GM19351 (cell line): ENCODE measurements at regions not wholly inside any gene's neighbourhood (a gene's known extent, or its start where the extent isn't known, plus 50 kb on each side); places are given as distances from the start of the nearest gene placed in this dataset.
"Not testable (repeated sequence)": the region's sequence is repeated elsewhere in the genome, so short reads cannot be mapped to it uniquely, and the experiment has no call there.

Experiments
- ATAC-seq: cut with Tn5 transposase; IDR thresholded peaks from one replicate; pipeline ENCODE4 v1.9.1; 2021; ENCODE audit warnings: mild to moderate bottlenecking, moderate library complexity; ENCODE audit not compliant: unreplicated experiment

DNA sequence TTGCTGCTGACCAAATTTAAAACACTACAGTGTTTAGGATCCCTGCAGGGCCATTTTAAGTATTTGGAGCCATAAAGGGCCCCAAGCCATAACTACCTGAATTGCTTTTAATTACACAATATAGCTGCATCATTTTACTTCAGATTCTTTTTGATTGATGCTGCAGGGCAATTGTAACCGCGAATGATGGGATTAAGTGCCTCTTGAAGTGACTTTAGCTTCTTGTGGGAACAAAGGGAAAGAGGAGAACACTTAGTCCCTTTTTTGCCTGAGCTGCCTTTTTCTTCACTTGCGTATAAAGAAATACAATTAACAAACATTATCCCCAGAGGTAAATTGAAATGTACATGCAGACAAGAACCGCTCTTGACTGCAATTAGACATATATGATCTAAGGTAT lies 228.5 kb downstream of the ZIC5 start:
- no peak for ATAC-seq

DNA sequence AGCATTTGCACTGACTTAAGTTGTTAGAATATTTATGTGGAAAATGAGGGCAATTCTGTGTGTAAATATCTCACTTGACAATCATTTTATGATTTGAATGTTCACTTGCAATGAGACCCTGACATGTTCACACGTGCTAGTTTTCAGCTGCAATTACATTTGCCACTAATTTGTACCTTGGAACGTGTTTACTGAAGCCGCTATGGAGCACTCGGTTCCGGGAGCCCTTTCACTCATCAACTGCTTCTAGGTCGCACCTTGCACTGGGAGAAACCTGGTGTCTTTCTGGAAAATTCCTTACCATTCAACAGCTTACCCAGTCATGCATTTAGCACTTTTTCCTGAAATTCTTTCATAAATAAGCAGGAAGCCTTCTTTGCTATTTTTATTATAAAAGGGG lies 229.6 kb downstream of the ZIC5 start:
- no peak for ATAC-seq

DNA sequence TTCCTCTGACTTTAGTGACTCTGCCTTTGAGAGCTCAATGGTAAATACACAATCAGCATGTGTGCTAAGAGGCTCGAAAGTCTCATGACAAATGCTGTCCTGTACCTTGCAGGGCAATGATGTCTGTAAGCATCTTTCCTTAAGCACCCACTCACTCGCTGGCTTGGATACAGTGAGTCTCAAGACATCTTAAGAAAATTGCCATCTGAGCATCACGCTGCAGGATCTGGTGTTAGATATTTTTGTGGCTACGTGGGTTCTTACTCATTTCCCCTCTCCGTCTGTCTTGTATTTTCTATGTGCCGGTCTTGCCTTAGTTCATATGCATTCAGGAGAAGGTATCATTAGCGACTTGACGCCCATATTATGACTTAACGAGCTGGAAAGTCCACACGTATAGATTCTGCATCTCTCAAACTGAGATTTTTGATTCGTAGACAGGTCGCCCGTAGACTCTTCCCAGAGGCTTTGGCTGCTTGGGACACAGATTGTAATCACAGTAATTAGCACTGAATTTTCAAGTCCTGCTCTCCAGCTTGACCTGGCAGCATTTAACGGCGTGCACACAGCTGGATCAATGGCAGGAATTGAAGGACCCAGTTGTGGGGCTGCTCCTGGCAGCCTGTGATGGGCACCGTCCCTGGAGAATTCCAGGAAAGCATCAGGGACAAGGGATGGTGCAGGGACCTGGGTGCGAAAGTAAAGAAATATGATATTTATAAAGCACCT lies 231.2 kb downstream of the ZIC5 start:
- ATAC-seq, result no peak

DNA sequence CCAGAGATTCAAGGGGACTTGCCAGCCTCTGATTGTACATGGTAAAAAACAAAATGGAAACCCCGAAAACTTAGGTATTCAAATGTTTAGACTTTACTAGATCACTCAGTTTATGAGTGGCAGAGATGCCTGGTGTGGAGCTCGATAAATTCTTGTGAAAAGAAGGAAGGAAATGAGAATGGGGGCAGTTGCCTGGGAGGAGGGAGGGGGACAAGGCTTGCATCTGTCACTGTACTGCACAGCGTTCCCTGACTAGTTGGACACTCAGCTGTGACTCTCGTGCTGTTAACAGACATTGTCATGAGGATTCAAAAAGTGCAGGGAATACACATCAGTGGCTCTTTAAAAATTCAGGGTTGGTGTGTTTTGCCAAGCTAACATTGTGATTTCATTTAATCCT lies 232.9 kb downstream of the ZIC5 start:
- ATAC-seq, result no peak

DNA sequence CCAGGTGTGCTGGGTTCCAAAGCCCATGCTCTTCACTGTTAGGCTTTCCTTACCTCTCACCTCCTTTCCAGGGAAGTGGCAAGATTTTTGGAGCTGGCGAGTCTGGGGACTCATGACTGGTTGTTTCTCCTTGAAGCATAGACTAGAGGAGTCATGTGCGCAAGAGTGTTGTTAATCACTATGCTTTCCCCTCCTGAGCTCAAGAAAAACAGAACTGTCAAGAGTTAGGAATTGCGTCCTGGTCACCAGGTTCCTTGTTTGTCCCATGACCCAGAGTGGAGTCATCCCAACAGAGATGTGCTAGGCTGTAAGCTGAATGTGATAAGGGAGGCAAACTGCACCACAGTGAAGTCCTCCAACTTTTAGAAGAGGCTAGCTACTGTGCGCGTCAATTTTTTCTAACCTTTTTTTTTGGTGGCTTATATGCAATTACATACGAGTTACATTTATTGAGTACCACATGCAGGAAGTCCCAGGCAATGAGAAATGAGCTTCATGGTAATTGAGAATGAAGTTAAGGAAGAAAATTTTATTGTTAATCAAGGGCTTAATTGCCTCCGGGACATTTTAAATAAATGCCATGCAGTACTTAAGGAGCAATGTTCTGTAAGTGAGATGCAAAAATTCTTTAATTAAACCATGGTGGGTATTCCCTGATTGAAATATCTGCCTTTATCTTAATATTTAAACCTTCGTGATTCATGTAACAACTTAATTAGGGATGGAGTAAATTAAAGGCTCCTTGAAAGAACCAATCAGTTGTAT lies 233.9 kb downstream of the ZIC5 start:
- no peak for ATAC-seq

DNA sequence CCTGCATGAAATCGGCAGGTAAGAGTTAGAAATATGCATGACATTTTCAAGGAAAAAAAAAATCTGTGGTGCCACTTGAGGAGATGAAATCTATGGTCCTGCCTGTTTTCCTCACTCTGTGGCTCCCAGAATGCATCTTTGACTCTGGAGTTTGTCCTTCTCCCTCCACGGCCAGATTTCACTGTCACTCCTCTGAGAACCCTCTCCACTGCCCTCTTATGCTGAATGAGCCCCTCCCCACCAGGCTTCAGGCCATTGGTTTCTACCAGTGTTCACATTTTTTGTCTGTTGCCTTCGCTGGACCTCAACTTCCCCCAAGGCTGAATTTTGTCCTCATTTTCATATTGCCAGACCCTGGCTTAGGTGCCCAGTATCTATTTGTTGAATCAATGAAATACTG lies 235.0 kb downstream of the ZIC5 start:
- ATAC-seq, result no peak

DNA sequence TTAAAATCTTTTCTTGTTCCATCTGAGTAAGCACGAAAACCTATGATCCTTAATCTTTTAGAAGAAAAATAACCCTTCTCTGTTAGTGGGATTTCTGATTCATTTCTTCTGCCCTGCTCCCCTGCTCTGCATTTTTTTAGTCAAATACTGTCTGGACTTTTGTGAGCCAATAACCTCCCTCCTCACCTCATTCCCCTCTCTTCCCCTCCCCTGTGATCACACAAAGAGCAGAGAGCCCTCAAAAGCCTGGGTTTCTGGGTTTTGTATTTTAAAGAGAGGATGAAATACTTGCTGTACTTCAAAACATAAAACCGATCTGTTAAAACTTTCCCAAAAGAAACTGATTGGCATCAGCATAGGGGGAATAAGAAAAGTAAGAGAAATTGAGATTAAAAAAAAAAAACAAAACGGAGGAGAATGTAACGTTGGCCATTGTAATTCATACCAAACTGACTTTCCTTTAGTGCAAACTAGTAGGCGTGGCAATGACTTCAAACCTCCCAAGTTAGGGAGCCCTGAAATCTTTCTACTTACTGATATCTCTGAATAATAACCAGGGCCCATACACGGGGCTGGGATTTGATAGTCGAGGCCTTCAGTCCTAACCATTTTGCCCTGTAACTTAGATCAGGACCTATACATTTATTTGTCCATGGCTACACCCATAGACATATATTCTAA lies 232.9 kb downstream of the TM9SF2 start:
- ATAC-seq, result no peak

DNA sequence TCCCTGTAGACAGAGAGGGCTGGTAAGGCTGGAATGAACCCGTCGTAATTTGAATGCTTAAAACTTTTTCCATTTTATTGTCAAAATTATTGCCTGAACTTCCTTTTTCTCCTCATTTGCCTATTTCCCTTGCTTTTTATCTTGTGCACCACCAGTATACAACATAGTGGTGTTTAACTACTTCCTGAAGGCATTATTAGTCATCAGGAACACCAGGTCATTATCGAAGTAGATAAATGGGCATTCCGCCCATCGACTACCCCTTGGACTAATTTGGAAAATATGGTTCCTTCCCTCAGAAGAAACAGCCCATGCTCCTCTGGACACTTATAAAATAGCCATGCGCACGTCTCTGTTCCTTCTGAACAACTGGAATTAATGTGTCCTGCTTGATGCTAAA lies 232.1 kb downstream of the TM9SF2 start:
- ATAC-seq, result no peak

DNA sequence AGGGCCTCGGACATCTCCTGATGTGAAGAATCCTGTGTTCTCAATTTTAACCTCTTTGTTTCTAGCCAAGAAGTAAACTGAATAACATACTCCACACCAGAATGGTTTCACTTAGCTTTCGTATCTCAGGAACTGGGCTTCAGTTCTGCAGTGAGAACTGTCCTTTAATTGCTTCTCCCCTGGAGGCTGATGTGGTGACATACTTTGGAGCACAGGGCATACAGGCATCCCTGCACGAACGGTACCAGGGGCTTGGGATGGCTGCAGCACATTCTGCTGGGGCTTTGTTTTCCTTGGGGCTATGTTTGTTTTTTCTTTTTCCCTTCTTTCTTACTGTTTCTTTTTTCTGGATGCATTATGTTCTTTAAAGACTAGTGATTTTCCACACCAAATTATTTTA lies 230.5 kb downstream of the TM9SF2 start:
- no peak for ATAC-seq

DNA sequence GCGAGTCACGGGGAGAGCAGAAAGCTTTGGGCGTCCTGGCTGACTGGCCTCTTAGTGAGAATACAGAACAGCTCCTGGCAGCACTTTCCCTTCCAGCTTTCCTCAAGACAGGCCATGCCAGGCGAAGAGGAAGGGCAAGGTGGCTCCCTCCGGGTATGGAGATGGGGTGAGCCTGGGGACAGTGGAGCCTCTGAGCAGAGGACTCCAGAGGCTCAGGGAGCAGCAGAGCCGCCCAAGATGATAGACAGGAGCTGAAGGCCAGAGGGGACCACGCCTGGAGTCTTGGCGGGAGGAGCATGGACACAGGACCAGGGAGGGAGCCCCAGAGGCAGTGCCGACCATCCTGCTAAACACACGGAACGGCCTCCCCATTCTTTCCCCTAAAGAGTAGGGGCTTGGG lies 229.1 kb downstream of the TM9SF2 start:
- no peak for ATAC-seq

DNA sequence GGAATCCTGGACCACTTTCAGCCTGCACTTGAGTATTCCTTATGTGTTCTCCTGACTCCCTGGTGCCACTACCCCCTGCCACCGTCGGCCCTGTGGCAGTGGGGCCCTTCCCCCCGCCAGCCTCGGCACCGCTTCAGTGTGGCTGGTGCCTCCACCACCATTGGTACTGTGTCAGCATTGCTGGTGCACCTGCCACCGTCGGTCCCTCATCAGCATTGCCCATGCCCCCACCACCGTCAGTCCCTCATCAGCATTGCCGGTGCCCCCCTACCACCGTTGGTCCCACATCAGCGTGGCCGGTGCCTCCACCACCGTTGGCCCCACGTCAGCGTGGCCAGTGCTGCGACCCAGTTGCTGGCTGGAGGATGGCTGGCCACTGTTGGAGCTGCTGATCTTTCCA lies 228.5 kb downstream of the TM9SF2 start:
- no peak for ATAC-seq

DNA sequence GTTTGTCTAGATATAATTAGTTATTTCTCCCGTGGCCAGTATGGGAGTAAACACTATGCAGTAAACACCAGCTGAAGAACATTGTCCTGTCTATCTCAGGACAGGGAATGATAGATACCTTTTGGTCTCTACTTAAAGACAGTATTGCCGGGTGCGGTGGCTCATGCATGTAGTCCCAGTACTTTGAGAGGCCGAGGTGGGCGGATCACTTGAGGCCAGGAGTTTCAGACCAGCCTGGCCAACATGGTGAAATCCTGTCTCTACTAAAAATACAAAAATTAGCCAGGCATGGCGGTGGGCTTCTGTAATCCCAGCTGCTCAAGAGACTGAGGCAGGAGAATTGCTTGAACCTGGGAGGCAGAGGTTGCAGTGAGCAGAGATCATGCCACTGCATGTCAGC lies 226.4 kb downstream of the TM9SF2 start:
- not testable (repeated sequence) for ATAC-seq

DNA sequence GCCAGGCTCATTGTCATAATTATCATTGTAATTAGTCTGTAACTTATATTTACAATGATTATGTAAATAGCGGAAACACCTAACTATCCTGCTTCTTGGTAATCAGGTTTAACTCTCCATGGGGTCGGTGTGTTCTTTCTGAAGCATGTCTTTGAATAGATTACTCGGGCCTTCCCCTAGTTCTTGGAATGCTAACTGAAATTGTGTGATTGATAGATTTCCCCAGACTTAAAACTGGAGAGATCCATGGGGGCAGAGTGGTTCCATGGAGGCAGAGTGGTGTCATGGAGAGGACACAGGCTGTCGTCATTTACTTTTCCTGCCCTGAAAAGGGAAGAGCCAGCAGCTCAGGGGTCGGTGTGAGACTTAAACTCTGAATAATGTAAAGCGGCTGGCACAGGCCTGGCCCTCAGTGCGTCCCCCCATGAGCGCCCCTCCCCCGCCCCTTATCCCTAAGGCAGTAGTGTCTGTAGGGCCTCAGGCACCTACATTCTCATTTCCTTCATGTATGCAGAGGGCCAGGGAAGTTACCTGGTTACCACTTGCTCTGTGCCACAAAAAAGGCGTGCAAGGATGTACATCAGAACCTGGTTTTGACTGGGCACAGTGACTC lies 225.1 kb downstream of the TM9SF2 start:
- no peak for ATAC-seq

DNA sequence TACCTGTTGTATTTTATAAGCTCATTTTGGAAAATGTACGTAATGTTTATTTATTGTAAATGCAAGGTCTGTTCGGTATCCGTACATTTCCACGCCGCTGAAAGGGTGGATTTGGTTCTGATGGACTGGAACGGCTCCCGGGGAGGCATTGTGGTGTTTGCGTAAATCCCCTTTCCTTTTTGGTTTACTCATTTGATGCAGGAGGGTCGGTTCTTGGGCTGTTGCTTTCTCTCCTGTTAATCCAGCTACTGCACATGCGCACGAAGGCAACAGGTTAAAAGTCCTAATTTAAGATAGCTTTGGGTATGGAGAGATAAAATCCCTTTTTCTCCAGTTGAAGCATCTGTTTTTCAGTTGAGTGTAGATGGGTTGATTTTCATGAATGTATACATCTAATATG lies 224.4 kb downstream of the TM9SF2 start:
- ATAC-seq, result no peak

DNA sequence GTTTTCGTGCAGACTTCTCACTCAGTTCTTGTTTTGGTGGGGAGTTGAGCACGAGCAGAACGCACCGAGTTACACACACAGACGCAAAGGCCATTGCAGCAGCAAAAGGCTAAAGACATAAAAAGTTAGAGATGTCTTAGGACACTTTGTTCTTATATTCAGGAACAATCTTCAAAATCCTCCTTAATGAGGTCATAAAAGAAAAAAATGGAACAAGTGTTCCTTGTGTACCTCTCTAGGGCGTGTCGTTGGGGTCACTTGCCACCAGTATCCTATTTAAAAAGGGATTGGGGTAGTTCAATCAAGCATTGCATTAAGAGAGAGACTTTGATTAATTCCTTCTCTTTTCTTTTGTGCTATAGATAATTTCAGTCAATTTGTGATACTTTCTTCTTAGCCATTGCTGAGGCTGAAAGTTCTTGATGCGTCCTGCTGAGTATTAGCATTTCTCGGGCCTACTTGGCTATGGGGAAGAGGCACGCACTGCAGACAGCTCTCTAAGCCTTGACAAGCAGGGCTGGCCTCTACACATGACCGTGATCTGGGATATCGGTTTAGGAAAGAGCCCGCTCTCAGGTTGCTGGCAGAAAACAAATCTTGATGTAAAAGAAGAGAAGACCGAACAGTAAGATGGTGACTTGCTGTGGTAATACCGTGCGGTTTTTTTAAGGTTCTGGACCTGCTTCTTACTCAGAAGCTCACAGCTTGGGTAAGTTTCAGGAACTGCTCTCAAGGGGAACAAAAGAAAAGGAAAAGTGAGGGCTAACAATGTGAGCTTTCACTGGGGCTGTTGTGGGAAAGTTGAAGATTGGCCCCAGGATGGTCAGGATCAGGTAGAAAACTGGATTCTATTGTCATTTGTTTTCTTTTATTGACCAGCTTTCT lies 223.6 kb downstream of the TM9SF2 start:
- peak; percentile 46 for ATAC-seq

DNA sequence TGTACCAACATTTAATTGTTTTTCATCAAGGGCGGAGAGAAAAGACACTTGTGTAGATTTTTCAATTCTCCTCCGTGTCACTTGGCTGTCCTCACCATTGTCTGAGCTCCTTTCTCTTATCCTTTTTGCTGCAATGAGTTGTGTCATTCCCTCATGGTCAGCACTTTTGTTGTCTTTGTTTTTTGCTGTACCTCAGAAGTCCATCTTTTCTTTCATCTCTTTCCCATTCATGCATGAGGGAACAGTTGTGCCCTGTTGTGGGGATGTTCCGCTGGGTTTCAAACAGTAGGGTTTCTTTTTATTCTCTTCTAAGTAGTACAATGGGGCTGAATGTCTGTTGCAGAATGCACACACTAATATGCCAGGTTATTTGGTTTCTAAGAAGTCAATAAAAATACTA lies 222.6 kb downstream of the TM9SF2 start:
- no peak for ATAC-seq

DNA sequence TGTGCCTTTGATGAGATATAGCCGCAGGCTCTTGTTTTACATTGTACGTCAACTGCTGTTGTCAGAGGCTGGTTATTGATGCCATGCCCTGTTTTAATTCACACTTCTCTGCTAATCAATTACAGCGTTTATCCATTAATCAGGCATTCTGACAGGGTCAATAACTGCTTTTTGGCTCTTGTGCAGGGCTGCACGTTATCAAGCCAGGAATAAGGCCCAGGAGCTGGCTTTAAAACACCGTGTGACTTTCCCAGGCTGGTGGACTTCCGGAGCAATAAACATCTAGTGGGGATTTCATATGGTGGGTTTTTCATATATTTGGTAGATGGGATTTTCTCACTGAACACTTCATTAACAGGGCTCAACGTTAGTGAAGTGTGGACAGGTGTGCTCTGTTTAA lies 221.7 kb downstream of the TM9SF2 start:
- no peak for ATAC-seq

DNA sequence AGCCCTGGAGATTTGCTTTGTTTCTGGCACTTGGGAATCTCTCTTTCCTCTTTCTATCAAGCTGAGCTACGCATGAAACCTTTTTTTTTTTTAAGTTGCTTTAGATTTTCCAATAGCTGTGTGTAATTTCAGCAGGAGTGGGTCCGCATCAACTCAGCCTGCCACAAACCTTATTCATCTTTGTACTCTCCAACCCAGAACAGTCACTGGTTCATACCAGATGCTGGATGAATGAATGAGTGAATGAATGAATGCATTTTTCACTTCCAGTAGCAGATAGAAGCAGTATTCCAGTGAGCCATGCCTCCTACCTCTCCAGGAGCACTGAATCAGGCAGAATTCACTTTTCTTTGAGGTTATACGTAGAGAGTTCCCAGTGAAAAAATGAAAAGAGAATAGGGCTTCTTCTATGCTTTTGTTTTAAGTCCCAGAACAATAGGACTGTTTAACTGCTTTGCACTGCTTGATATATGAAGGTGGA lies 221.1 kb downstream of the TM9SF2 start:
- ATAC-seq, result no peak

DNA sequence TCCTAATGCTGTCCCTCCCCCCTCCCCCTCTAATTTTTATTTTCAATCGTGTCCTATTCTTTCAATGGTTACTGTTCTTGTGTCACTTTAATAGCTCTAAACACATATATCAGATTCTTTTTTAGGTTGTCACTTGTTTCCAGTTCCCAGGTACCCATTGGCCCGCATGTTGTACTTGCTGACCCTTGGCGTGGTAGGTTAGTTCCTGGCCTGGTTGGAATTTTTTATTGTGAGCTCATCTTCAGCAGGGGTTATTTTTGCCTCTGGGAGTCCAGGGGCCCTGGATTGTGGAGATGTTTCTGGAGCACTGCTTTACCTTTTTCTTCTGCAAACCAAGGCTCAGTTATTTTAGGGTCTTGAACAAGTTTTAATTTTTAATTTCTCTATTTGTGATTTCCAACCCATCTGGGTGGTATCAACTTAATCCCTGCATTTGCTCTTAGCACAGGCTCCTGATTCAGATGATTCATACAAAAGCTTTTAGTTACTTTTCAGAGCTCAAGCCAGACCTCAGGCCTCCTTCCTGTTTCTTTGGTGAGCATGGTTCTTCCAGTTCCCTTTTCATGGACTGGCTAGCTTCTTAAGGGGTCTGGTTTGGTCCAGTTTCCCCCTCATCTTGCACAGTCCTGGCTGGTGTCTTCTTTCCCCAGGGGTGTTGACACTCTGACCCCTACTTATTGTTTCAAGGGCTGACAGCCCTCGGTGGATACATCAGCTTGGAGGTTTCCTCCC lies 220.5 kb downstream of the TM9SF2 start:
- no peak for ATAC-seq
